ENCODE measurements at regions not wholly inside any gene's neighbourhood (a gene's known extent, or its start where the extent isn't known, plus 50 kb on each side); places are given as distances from the start of the nearest gene placed in this dataset.
A peak's percentile ranks its signal among the peaks of the same experiment; 100 is the strongest.

- no peak for DNase-seq (ENCODE audit: low read depth)
- TF ChIP-seq MAX (IDR thresholded peaks at IDR 0.05; ENCODE audit: low read depth, low read length) (no peak), POLR2A (IDR thresholded peaks at IDR 0.05; ENCODE audit: extremely low read depth, insufficient read length) (no peak), MYC (IDR thresholded peaks at IDR 0.05; ENCODE audit: low read depth, low read length) (no peak), CTCF (IDR thresholded peaks at IDR 0.05; ENCODE audit: low read depth, low read length) (no peak)
- H3K4me3 ChIP-seq (ENCODE audit: low read depth, low read length) = no peak overlapping the region
Observed at GRCh38 chr21:34192646-34193285, 119.4 kb downstream of the MRPS6 start.

GRCh38 chr21:34195335-34195734, 122.0 kb downstream of the MRPS6 start:
- TF ChIP-seq MYC (IDR thresholded peaks at IDR 0.05; ENCODE audit: low read depth, low read length) (no peak), CTCF (IDR thresholded peaks at IDR 0.05; ENCODE audit: low read depth, low read length) (no peak), POLR2A (IDR thresholded peaks at IDR 0.05; ENCODE audit: extremely low read depth, insufficient read length) (no peak), MAX (IDR thresholded peaks at IDR 0.05; ENCODE audit: low read depth, low read length) (no peak)
- no peak overlapping the region for H3K4me3 ChIP-seq (ENCODE audit: low read depth, low read length)
- no peak for DNase-seq (ENCODE audit: low read depth)

- no peak for DNase-seq (ENCODE audit: low read depth)
- TF ChIP-seq POLR2A (IDR thresholded peaks at IDR 0.05; ENCODE audit: extremely low read depth, insufficient read length) = no peak
- no peak for TF ChIP-seq CTCF (IDR thresholded peaks at IDR 0.05; ENCODE audit: low read depth, low read length)
- TF ChIP-seq MAX (IDR thresholded peaks at IDR 0.05; ENCODE audit: low read depth, low read length) = no peak
- TF ChIP-seq MYC (IDR thresholded peaks at IDR 0.05; ENCODE audit: low read depth, low read length) = no peak
- H3K4me3 ChIP-seq (ENCODE audit: low read depth, low read length) = no peak overlapping the region
Observed at GRCh38 chr21:34196996-34197395, 123.6 kb downstream of the MRPS6 start.

GRCh38 chr21:34197561-34197960, 124.2 kb downstream of the MRPS6 start:
- peak; percentile 11 for DNase-seq (ENCODE audit: low read depth)
- no peak overlapping the region for H3K4me3 ChIP-seq (ENCODE audit: low read depth, low read length)
- TF ChIP-seq POLR2A (IDR thresholded peaks at IDR 0.05; ENCODE audit: extremely low read depth, insufficient read length) (no peak), MYC (IDR thresholded peaks at IDR 0.05; ENCODE audit: low read depth, low read length) (no peak)

GRCh38 chr21:34198231-34199120, 125.1 kb downstream of the MRPS6 start:
- no peak for TF ChIP-seq MAX (IDR thresholded peaks at IDR 0.05; ENCODE audit: low read depth, low read length)
- no peak for TF ChIP-seq POLR2A (IDR thresholded peaks at IDR 0.05; ENCODE audit: extremely low read depth, insufficient read length)
- TF ChIP-seq CTCF (IDR thresholded peaks at IDR 0.05; ENCODE audit: low read depth, low read length) = no peak
- no peak for TF ChIP-seq MYC (IDR thresholded peaks at IDR 0.05; ENCODE audit: low read depth, low read length)
- DNase-seq (ENCODE audit: low read depth) = peak; percentile 77

More at GRCh38 chr21:34198231-34199120, 125.1 kb downstream of the MRPS6 start:
- no peak overlapping the region for H3K4me3 ChIP-seq (ENCODE audit: low read depth, low read length)

All from NB4 (cell line).